Keratinocyte (primary cell): ENCODE measurements at regions not wholly inside any gene's neighbourhood (a gene's known extent, or its start where the extent isn't known, plus 50 kb on each side); places are given as distances from the start of the nearest gene placed in this dataset.

Source experiments
- DNase-seq: peaks from one replicate; pipeline ENCODE4 v3.0.0-alpha.2; 2011; ENCODE audit warnings: low read depth, missing footprints, low spot score
- FAIRE-seq: peaks from 2 replicates; lab custom pipeline; 2011; peaks lifted over from hg19 to GRCh38; lab: Jason Lieb, UNC
- H2AFZ ChIP-seq: 2 replicates; pipeline ENCODE4 v1.6.0; 2012; ENCODE audit warnings: low read length, control low read depth, inconsistent platforms; ENCODE audit not compliant: control insufficient read depth
- H3K27ac ChIP-seq: 2 replicates; pipeline ENCODE4 v1.5.1; 2011; ENCODE audit warnings: low read length; ENCODE audit not compliant: control insufficient read depth, insufficient read depth
- H3K27me3 ChIP-seq: 3 replicates; pipeline ENCODE4 v1.6.0; 2011; ENCODE audit warnings: low read length; ENCODE audit not compliant: control insufficient read depth, insufficient read depth; ENCODE audit errors: extremely low read depth
- H3K36me3 ChIP-seq, 2 experiments: 2 replicates in 1 of 2; 3 replicates in 1 of 2; pipeline ENCODE4 v1.5.1; 2011; ENCODE audit warnings: low read length in 2 of 2, mild to moderate bottlenecking in 1 of 2; ENCODE audit not compliant: control insufficient read depth in 2 of 2, insufficient read depth in 2 of 2; ENCODE audit errors: extremely low read depth in 1 of 2
- H3K4me1 ChIP-seq: 3 replicates; pipeline ENCODE4 v1.5.1; 2011; ENCODE audit warnings: low read length; ENCODE audit not compliant: control insufficient read depth, insufficient read depth; ENCODE audit errors: extremely low read depth
- H3K4me2 ChIP-seq: 3 replicates; pipeline ENCODE4 v1.6.0; 2011; ENCODE audit warnings: low read depth, low read length; ENCODE audit not compliant: control insufficient read depth, insufficient read depth; ENCODE audit errors: extremely low read depth
- H3K4me3 ChIP-seq, 3 experiments: fragments of 200-600 bp in 1 of 3; sonication (generic) in 1 of 3; 2 replicates in 2 of 3; 3 replicates in 1 of 3; pipeline ENCODE4 v1.5.1; 2011 to 2016; ENCODE audit warnings: low read length in 3 of 3, mild to moderate bottlenecking in 3 of 3, control low read depth in 2 of 3, inconsistent platforms in 1 of 3, low read depth in 1 of 3, mixed read lengths in 1 of 3, mixed run types in 1 of 3, moderate library complexity in 1 of 3; ENCODE audit not compliant: control insufficient read depth in 2 of 3, insufficient read depth in 2 of 3; ENCODE audit errors: extremely low read depth in 1 of 3
- H3K79me2 ChIP-seq: 2 replicates; pipeline ENCODE4 v1.6.0; 2012; ENCODE audit warnings: low read length; ENCODE audit not compliant: control insufficient read depth, insufficient read depth
- H3K9ac ChIP-seq: 3 replicates; pipeline ENCODE4 v1.6.0; 2011; ENCODE audit warnings: low read length; ENCODE audit not compliant: control insufficient read depth, insufficient read depth; ENCODE audit errors: extremely low read depth
- H3K9me1 ChIP-seq: 3 replicates; pipeline ENCODE4 v1.6.0; 2011; ENCODE audit warnings: low read length; ENCODE audit not compliant: control insufficient read depth, insufficient read depth; ENCODE audit errors: extremely low read depth
- H3K9me3 ChIP-seq: 2 replicates; pipeline ENCODE4 v1.5.1; 2012; ENCODE audit warnings: low read depth, low read length; ENCODE audit not compliant: control insufficient read depth
- H4K20me1 ChIP-seq: 3 replicates; pipeline ENCODE4 v1.6.0; 2011; ENCODE audit warnings: low read length; ENCODE audit not compliant: control insufficient read depth, insufficient read depth; ENCODE audit errors: extremely low read depth
- CTCF ChIP-seq, 3 experiments: IDR thresholded peaks in 1 of 3; conservative IDR thresholded peaks in 1 of 3; optimal IDR thresholded peaks in 1 of 3; 2 replicates in 2 of 3; 3 replicates in 1 of 3; pipeline versions ENCODE3 to v1.5.1; 2011; ENCODE audit warnings: low read length in 3 of 3, mild to moderate bottlenecking in 3 of 3, moderate library complexity in 2 of 3, control low read depth in 1 of 3, inconsistent platforms in 1 of 3; ENCODE audit not compliant: insufficient read depth in 2 of 3; ENCODE audit errors: extremely low read depth in 1 of 3
- EZH2 ChIP-seq: IDR thresholded peaks from one replicate; pipeline ENCODE4 v1.6.1; 2012; ENCODE audit warnings: inconsistent platforms, mild to moderate bottlenecking, low read length, moderate library complexity
- dilution Hi-C: fragments of 300-500 bp; cut with MboI; formaldehyde crosslinking; loops from one replicate; pipeline ENCODE4 v1.7.0; 2020; ENCODE audit warnings: low sequenced_read_pairs; ENCODE audit not compliant: extremely low pct_ligation_motif_present

GRCh38 chr6:170188571-170189001 lies 102.3 kb downstream of the DLL1 start:
- Histone ChIP-seq H3K27me3 (peaks cover 5% of the 10 kb centered on the region), H4K20me1 (no peaks in the 10 kb centered on the region), H3K36me3 (no peaks in the 10 kb centered on the region), H3K4me3 (no peak overlapping the region), H3K9me3 (peaks cover 1% of the 10 kb centered on the region), H3K79me2 (no peaks in the 10 kb centered on the region), H3K9ac (no peak overlapping the region), H3K4me2 (no peak overlapping the region), H3K27ac (no peak overlapping the region), H3K9me1 (no peaks in the 10 kb centered on the region), H3K4me1 (peaks cover 13% of the 10 kb centered on the region), H2AFZ (no peak overlapping the region)
- TF ChIP-seq EZH2, result no peak
- TF ChIP-seq CTCF (optimal IDR thresholded peaks at IDR 0.05 in 1 of 3, IDR thresholded peaks at IDR 0.05 in 1 of 3, conservative IDR thresholded peaks at IDR 0.05 in 1 of 3; ENCODE audit: extremely low read depth in 1 of 3, insufficient read depth in 2 of 3, low read length in 3 of 3), result no peak
- DNase-seq (no peak), FAIRE-seq (no peak)
- dilution Hi-C loops, result no loop called here

GRCh38 chr6:170187669-170188566 lies 103.0 kb downstream of the DLL1 start:
- no peak overlapping the region for H3K9ac ChIP-seq
- H3K4me2 ChIP-seq, result no peak overlapping the region
- FAIRE-seq, result no peak
- no peak overlapping the region for H3K27ac ChIP-seq
- H3K79me2 ChIP-seq, result no peaks in the 10 kb centered on the region
- H3K36me3 ChIP-seq, result no peaks in the 10 kb centered on the region
- H2AFZ ChIP-seq, result no peak overlapping the region
- dilution Hi-C loops, result no loop called here
- H4K20me1 ChIP-seq, result no peaks in the 10 kb centered on the region
- DNase-seq, result no peak
- no peak overlapping the region for H3K4me3 ChIP-seq
- peaks cover 5% of the 10 kb centered on the region for H3K27me3 ChIP-seq
- H3K4me1 ChIP-seq, result peaks cover 13% of the 10 kb centered on the region
- peaks cover 5% of the 10 kb centered on the region for H3K9me3 ChIP-seq
- H3K9me1 ChIP-seq, result no peaks in the 10 kb centered on the region
- no peak for TF ChIP-seq CTCF (optimal IDR thresholded peaks at IDR 0.05 in 1 of 3, IDR thresholded peaks at IDR 0.05 in 1 of 3, conservative IDR thresholded peaks at IDR 0.05 in 1 of 3; ENCODE audit: extremely low read depth in 1 of 3, insufficient read depth in 2 of 3, low read length in 3 of 3)
- no peak for TF ChIP-seq EZH2
